ENCODE measurements at regions not wholly inside any gene's neighbourhood (a gene's known extent, or its start where the extent isn't known, plus 50 kb on each side); places are given as distances from the start of the nearest gene placed in this dataset.
A peak's percentile ranks its signal among the peaks of the same experiment; 100 is the strongest.

- intact Hi-C loops (cut with DNase I): no loop called here
- TF ChIP-seq CTCF (IDR thresholded peaks at IDR 0.05): no peak
- Histone ChIP-seq H3K36me3 (no peaks in the 10 kb centered on the region), H3K27ac (no peak overlapping the region), H3K4me3 (no peak overlapping the region), H3K27me3 (ENCODE audit: low read depth) (no peaks in the 10 kb centered on the region), H3K9me3 (no peaks in the 10 kb centered on the region), H3K4me1 (peaks cover 12% of the 10 kb centered on the region)
- DNase-seq: no peak
- ATAC-seq: peak in 1 of 2 donors; percentile 21
Observed at GRCh38 chr9:89887286-89887685, 282.5 kb downstream of the GADD45G start.

- H3K4me1 ChIP-seq: peaks cover 12% of the 10 kb centered on the region
- no peaks in the 10 kb centered on the region for H3K27me3 ChIP-seq (ENCODE audit: low read depth)
- ATAC-seq: no peak
- H3K9me3 ChIP-seq: no peaks in the 10 kb centered on the region
- H3K4me3 ChIP-seq: no peak overlapping the region
- DNase-seq: no peak
- intact Hi-C loops (cut with DNase I): no loop called here
- no peaks in the 10 kb centered on the region for H3K36me3 ChIP-seq
- TF ChIP-seq CTCF (IDR thresholded peaks at IDR 0.05): no peak
- H3K27ac ChIP-seq: no peak overlapping the region
Observed at GRCh38 chr9:89888233-89888632, 283.4 kb downstream of the GADD45G start.

- no peak for TF ChIP-seq CTCF (IDR thresholded peaks at IDR 0.05)
- Histone ChIP-seq H3K27ac (no peak overlapping the region), H3K4me3 (no peak overlapping the region), H3K9me3 (no peaks in the 10 kb centered on the region), H3K36me3 (no peaks in the 10 kb centered on the region), H3K4me1 (peaks cover 12% of the 10 kb centered on the region), H3K27me3 (ENCODE audit: low read depth) (no peaks in the 10 kb centered on the region)
- intact Hi-C loops (cut with DNase I): no loop called here
- no peak for ATAC-seq
- no peak for DNase-seq
Observed at GRCh38 chr9:89888677-89889076, 283.9 kb downstream of the GADD45G start.

GRCh38 chr9:89889865-89890264, 285.1 kb downstream of the GADD45G start:
- no peak for TF ChIP-seq CTCF (IDR thresholded peaks at IDR 0.05)
- Histone ChIP-seq H3K27me3 (ENCODE audit: low read depth) (no peaks in the 10 kb centered on the region), H3K4me1 (peaks cover 12% of the 10 kb centered on the region), H3K27ac (no peak overlapping the region), H3K9me3 (no peaks in the 10 kb centered on the region), H3K4me3 (no peak overlapping the region), H3K36me3 (no peaks in the 10 kb centered on the region)
- no peak for DNase-seq
- ATAC-seq: no peak
- intact Hi-C loops (cut with DNase I): no loop called here

- ATAC-seq (no peak), DNase-seq (no peak)
- Histone ChIP-seq H3K27ac (no peak overlapping the region), H3K4me3 (no peak overlapping the region), H3K9me3 (no peaks in the 10 kb centered on the region), H3K36me3 (no peaks in the 10 kb centered on the region), H3K27me3 (ENCODE audit: low read depth) (no peaks in the 10 kb centered on the region), H3K4me1 (peaks cover 12% of the 10 kb centered on the region)
- intact Hi-C loops (cut with DNase I): no loop called here
- TF ChIP-seq CTCF (IDR thresholded peaks at IDR 0.05): no peak
Observed at GRCh38 chr9:89890326-89890980, 285.6 kb downstream of the GADD45G start.

All from lower lobe of right lung (tissue), 2 donors.